MCF 10A (cell line): ENCODE measurements at regions not wholly inside any gene's neighbourhood (a gene's known extent, or its start where the extent isn't known, plus 50 kb on each side); places are given as distances from the start of the nearest gene placed in this dataset.

ENCODE experiments used
- BruUV-seq: library from RNA; stranded (reverse); fragments of 400-500 nt; replicated peaks from 2 replicates; lab custom pipeline; 2021; lab: Mats Ljungman, UMichigan
- CTCF ChIA-PET: fragments of 300-600 bp; sonication (Branson Sonifier 250); formaldehyde crosslinking; extraction: SDS; loops from one replicate; lab custom pipeline; 2021; ENCODE audit warnings: antibody characterized with exemption, inconsistent platforms; lab: Yijun Ruan, JAX
- POLR2A ChIA-PET: fragments of 300-600, 350-650 bp; sonication (Branson Sonifier 250); formaldehyde crosslinking; extraction: SDS; loops from one replicate; lab custom pipeline; 2020; ENCODE audit warnings: antibody characterized with exemption, inconsistent platforms; lab: Yijun Ruan, JAX
- DNase-seq: peaks from one replicate; pipeline ENCODE4 v3.0.0-alpha.2; 2018; ENCODE audit not compliant: unreplicated experiment
- H3K27ac Mint-ChIP-seq: one replicate; pipeline ENCODE4 v1.8.0; 2022; ENCODE audit warnings: mild to moderate bottlenecking, low read depth, mixed read lengths; ENCODE audit not compliant: unreplicated experiment
- H3K27me3 Mint-ChIP-seq: one replicate; pipeline ENCODE4 v1.8.0; 2022; ENCODE audit warnings: mixed read lengths; ENCODE audit not compliant: insufficient read depth, unreplicated experiment
- H3K36me3 Mint-ChIP-seq: one replicate; pipeline ENCODE4 v1.8.0; 2022; ENCODE audit warnings: mild to moderate bottlenecking, moderate library complexity, mixed read lengths; ENCODE audit not compliant: insufficient read depth, unreplicated experiment
- H3K4me1 Mint-ChIP-seq: one replicate; pipeline ENCODE4 v1.8.0; 2022; ENCODE audit warnings: mixed read lengths; ENCODE audit not compliant: insufficient read depth, unreplicated experiment
- H3K4me3 Mint-ChIP-seq: one replicate; pipeline ENCODE4 v1.8.0; 2022; ENCODE audit warnings: mild to moderate bottlenecking, moderate library complexity, mixed read lengths; ENCODE audit not compliant: unreplicated experiment
- H3K9me3 Mint-ChIP-seq: one replicate; pipeline ENCODE4 v1.8.0; 2022; ENCODE audit warnings: mixed read lengths; ENCODE audit not compliant: unreplicated experiment
- CTCF ChIP-seq: fragments of 200-600 bp; IDR thresholded peaks from one replicate; pipeline ENCODE4 v1.8.0; 2022; ENCODE audit warnings: antibody characterized with exemption, mild to moderate bottlenecking; ENCODE audit not compliant: unreplicated experiment
- intact Hi-C: fragments of 100-400 bp; cut with micrococcal nuclease; formaldehyde crosslinking; loops from 2 replicates; pipeline ENCODE4 v1.14.1; 2022

DNA sequence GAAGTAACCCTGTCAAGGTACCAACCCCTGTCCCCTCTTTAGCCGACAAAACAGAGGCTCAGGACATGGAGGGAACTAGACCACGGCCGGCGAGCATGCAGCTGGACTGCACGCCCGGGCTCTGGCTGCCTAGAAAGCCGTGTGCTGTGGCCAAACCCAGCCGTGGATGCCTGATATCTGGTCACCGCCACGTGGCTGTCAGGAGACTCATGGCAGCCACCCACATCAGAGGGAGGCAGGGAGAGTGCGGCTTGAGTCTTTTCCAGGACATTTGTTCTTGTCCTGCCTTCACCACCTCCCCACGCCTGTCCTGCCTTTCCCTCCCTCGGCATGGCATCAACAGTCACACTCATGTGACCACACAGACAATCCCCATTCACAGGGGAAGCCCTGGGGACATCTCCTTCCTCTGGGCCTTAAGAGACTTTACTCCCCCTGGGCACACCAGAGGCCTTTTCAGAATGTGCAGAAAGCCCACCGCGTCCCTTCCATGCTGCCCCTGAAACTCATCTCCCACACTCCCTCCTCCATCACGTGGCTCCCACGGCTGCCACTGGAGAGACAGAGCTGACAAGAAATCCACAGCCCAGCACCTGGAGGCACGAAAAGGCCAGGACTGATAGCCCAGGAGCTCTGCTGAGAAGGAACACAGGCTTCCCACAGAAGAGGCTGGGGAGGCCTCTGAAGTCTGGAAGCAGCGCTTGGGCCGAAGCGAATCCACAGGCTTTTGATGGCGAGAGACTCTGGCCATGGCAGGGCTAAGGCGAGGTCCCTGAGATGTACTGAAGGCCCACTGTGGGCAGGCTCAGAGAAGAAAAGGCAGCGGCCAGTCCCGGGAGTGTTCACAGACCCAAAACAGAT lies 71.2 kb upstream of the IQSEC1 start:
- Mint-ChIP-seq H3K9me3 (no peaks in the 10 kb centered on the region), H3K4me1 (no peaks in the 10 kb centered on the region), H3K36me3 (peaks cover 6% of the 10 kb centered on the region), H3K4me3 (no peak overlapping the region), H3K27ac (no peak overlapping the region), H3K27me3 (peaks cover 34% of the 10 kb centered on the region)
- BruUV-seq: no TSS peak
- intact Hi-C loops: no loop called here
- CTCF ChIA-PET: interaction anchor here (0.5 kb wide), 1 partner anchor 1340 kb away, joined by 4 read pairs; no protein-coding TSS in a partner anchor
- POLR2A ChIA-PET: interaction anchor here (0.9 kb wide), 1 partner anchor 52 kb away, joined by 3 read pairs; no protein-coding TSS in a partner anchor
- no peak for TF ChIP-seq CTCF
- DNase-seq: no peak

DNA sequence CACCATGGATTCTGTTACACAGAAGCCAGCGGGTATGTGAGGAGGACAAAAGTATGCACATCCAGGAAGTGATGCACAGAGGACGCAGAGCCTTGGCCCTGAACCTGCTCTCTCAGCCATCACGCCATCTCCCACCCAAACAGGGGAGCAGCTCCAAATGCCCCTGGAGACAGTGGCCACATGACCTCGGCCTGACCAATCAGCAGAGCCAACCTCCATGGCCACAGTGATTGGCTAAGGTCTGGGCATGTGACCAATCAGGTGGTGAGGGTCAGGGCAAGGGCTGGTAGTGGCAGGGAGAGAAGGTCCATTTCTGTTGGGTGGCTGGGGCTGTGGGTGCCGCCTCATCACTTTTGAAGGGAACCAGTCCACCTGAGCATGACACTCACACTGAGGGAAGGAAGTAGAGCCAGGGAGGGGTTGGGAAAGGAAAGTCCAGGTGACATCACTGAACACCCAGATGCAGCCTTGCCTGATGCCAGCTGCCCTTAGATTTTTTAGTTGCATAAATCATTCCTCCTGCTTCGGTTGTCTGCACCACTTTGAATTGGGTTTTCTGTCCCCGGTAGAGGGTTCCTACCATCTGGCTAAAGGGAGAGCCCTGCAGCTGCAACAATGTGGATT lies 70.3 kb upstream of the IQSEC1 start:
- H3K9me3 Mint-ChIP-seq: no peaks in the 10 kb centered on the region
- no peak overlapping the region for H3K27ac Mint-ChIP-seq
- H3K4me1 Mint-ChIP-seq: no peaks in the 10 kb centered on the region
- no peak overlapping the region for H3K4me3 Mint-ChIP-seq
- intact Hi-C loops: no loop called here
- peaks cover 40% of the 10 kb centered on the region for H3K27me3 Mint-ChIP-seq
- peaks cover 6% of the 10 kb centered on the region for H3K36me3 Mint-ChIP-seq
- no peak for DNase-seq
- POLR2A ChIA-PET: no interaction called here
- BruUV-seq: no TSS peak
- no peak for TF ChIP-seq CTCF
- CTCF ChIA-PET: no interaction called here

- Mint-ChIP-seq H3K36me3 (peaks cover 6% of the 10 kb centered on the region), H3K4me3 (no peak overlapping the region), H3K27ac (no peak overlapping the region), H3K9me3 (no peaks in the 10 kb centered on the region), H3K4me1 (no peaks in the 10 kb centered on the region), H3K27me3 (peaks cover 48% of the 10 kb centered on the region)
- intact Hi-C loops: no loop called here
- no TSS peak for BruUV-seq
- DNase-seq: no peak
- POLR2A ChIA-PET: no interaction called here
- CTCF ChIA-PET: no interaction called here
- TF ChIP-seq CTCF: no peak
These were observed 69.5 kb upstream of the IQSEC1 start for GRCh38 chr3:13142552-13143380.

GRCh38 chr3:13141991-13142412 lies 68.8 kb upstream of the IQSEC1 start:
- H3K4me1 Mint-ChIP-seq: no peaks in the 10 kb centered on the region
- H3K36me3 Mint-ChIP-seq: peaks cover 6% of the 10 kb centered on the region
- H3K4me3 Mint-ChIP-seq: no peak overlapping the region
- no TSS peak for BruUV-seq
- TF ChIP-seq CTCF: no peak
- peaks cover 55% of the 10 kb centered on the region for H3K27me3 Mint-ChIP-seq
- CTCF ChIA-PET: no interaction called here
- H3K27ac Mint-ChIP-seq: no peak overlapping the region
- POLR2A ChIA-PET: interaction anchor here (0.8 kb wide), 1 partner anchor 13 kb away, joined by 3 read pairs; no protein-coding TSS in a partner anchor
- intact Hi-C loops: no loop called here
- peak; percentile 53 for DNase-seq
- H3K9me3 Mint-ChIP-seq: no peaks in the 10 kb centered on the region
